HepG2 (cell line): ENCODE measurements at regions not wholly inside any gene's neighbourhood (a gene's known extent, or its start where the extent isn't known, plus 50 kb on each side); places are given as distances from the start of the nearest gene placed in this dataset.

ENCODE experiments used
- ATAC-seq: fragments of 200-7000 bp; cut with Tn5 transposase; 3 replicates; pipeline ENCODE4 v1.9.1; 2020; ENCODE audit warnings: mild to moderate bottlenecking, moderate library complexity
- BruUV-seq: library from RNA; stranded (reverse); fragments of 400-500 nt; replicated peaks from 2 replicates; lab custom pipeline; 2021; lab: Mats Ljungman, UMichigan
- CTCF ChIA-PET: fragments of 300-600 bp; formaldehyde crosslinking; extraction: SDS; loops from one replicate; lab custom pipeline; 2021; ENCODE audit warnings: low total read pairs, inconsistent platforms, low intra/inter-chr PET ratio; lab: Yijun Ruan, JAX
- POLR2A ChIA-PET: fragments of 350-600 bp; sonication (Branson Sonifier 250); formaldehyde crosslinking; loops from one replicate; lab custom pipeline; 2020; ENCODE audit warnings: antibody characterized with exemption, inconsistent platforms; lab: Yijun Ruan, JAX
- DNase-seq: peaks from one replicate; pipeline ENCODE4 v3.0.0-alpha.2; 2015; ENCODE audit warnings: low spot score
- FAIRE-seq: peaks from 3 replicates; lab custom pipeline; 2011; peaks lifted over from hg19 to GRCh38; lab: Jason Lieb, UNC
- H2AFZ ChIP-seq: one replicate; pipeline ENCODE4 v1.6.1; 2011; ENCODE audit warnings: low read length, inconsistent platforms
- H3K27ac ChIP-seq: fragments of 300-600 bp; 3 replicates; pipeline ENCODE4 v1.8.0; 2011; ENCODE audit warnings: mixed run types, mild to moderate bottlenecking, mixed read lengths, low read length, inconsistent platforms; ENCODE audit not compliant: insufficient read depth; ENCODE audit errors: extremely low read length
- H3K27me3 ChIP-seq, 2 experiments: fragments of 200-600 bp in 1 of 2; 2 replicates in 1 of 2; 3 replicates in 1 of 2; pipeline versions ENCODE4 v1.6.0 to v1.8.0; 2011; ENCODE audit warnings: low read length in 2 of 2, mild to moderate bottlenecking in 2 of 2, moderate library complexity in 2 of 2, inconsistent platforms in 1 of 2; ENCODE audit not compliant: insufficient read depth in 2 of 2, control insufficient read depth in 1 of 2
- H3K36me3 ChIP-seq, 2 experiments: fragments of 200-600 bp in 1 of 2; replicated peaks in 1 of 2; 2 replicates in 1 of 2; 3 replicates in 1 of 2; pipeline versions ENCODE4 v1.5.1 to v1.8.0; 2011; ENCODE audit warnings: low read length in 2 of 2, inconsistent platforms in 1 of 2; ENCODE audit not compliant: insufficient read depth in 2 of 2, control insufficient read depth in 1 of 2
- H3K4me1 ChIP-seq: 2 replicates; pipeline ENCODE4 v1.5.1; 2012; ENCODE audit warnings: low read length, inconsistent platforms; ENCODE audit not compliant: insufficient read depth
- H3K4me2 ChIP-seq: 2 replicates; pipeline ENCODE4 v1.6.0; 2011; ENCODE audit warnings: low read depth, low read length, inconsistent platforms
- H3K4me3 ChIP-seq, 3 experiments: fragments of 200-600 bp in 1 of 3; sonication (generic), shearing (Covaris generic) in 1 of 3; replicated peaks in 1 of 3; 2 replicates each; pipeline ENCODE4 v1.5.1; 2011 to 2016; ENCODE audit warnings: low read length in 3 of 3, inconsistent platforms in 2 of 3, low read depth in 2 of 3, mild to moderate bottlenecking in 2 of 3, control low read depth in 1 of 3, mixed read lengths in 1 of 3; ENCODE audit not compliant: insufficient read depth in 1 of 3
- H3K79me2 ChIP-seq: one replicate; pipeline ENCODE4 v1.6.1; 2011; ENCODE audit warnings: low read length, inconsistent platforms; ENCODE audit not compliant: insufficient read depth
- H3K9ac ChIP-seq: 2 replicates; pipeline ENCODE4 v1.6.0; 2011; ENCODE audit warnings: mild to moderate bottlenecking, low read depth, low read length, inconsistent platforms; ENCODE audit not compliant: insufficient read depth
- H3K9me3 ChIP-seq: 2 replicates; pipeline ENCODE4 v1.5.1; 2012; ENCODE audit warnings: mild to moderate bottlenecking, low read length
- H4K20me1 ChIP-seq: 2 replicates; pipeline ENCODE4 v1.6.0; 2011; ENCODE audit warnings: inconsistent platforms, mild to moderate bottlenecking, low read length, moderate library complexity; ENCODE audit not compliant: insufficient read depth
- BCLAF1 ChIP-seq: fragments of 450-650 bp; IDR thresholded peaks from 2 replicates; pipeline ENCODE4 v1.6.1; 2017; ENCODE audit warnings: mild to moderate bottlenecking
- BORCS8-MEF2B ChIP-seq: sonication (generic); formaldehyde crosslinking; IDR thresholded peaks from 2 replicates; pipeline ENCODE4 v1.8.0; 2022; ENCODE audit warnings: mild to moderate bottlenecking, missing genetic modification reagents
- ESRRA ChIP-seq: sonication (generic); formaldehyde crosslinking; IDR thresholded peaks from 2 replicates; pipeline ENCODE4 v1.5.1; 2020; ENCODE audit warnings: mild to moderate bottlenecking, low read depth, missing genetic modification reagents
- KLF15 ChIP-seq: sonication (generic); formaldehyde crosslinking; IDR thresholded peaks from 2 replicates; pipeline ENCODE4 v1.8.1; 2023; ENCODE audit warnings: borderline replicate concordance, mild to moderate bottlenecking, inconsistent platforms, missing genetic modification reagents, mixed read lengths
- NRL ChIP-seq: sonication (generic); formaldehyde crosslinking; IDR thresholded peaks from 2 replicates; pipeline ENCODE4 v1.5.0; 2020; ENCODE audit warnings: missing genetic modification reagents, mild to moderate bottlenecking, moderate library complexity, borderline replicate concordance
- RBAK ChIP-seq: sonication (generic); formaldehyde crosslinking; IDR thresholded peaks from 2 replicates; pipeline ENCODE4 v1.5.1; 2020; ENCODE audit warnings: mild to moderate bottlenecking, missing genetic modification reagents
- TGIF2 ChIP-seq: IDR thresholded peaks from 2 replicates; pipeline ENCODE4 v1.6.1; 2016; ENCODE audit warnings: control low read depth, missing compliant biosample characterization
- ZMYM4 ChIP-seq: sonication (generic); formaldehyde crosslinking; IDR thresholded peaks from 2 replicates; pipeline ENCODE4 v1.8.1; 2023; ENCODE audit warnings: mild to moderate bottlenecking, missing genetic modification reagents
- ZNF280B ChIP-seq: sonication (generic); formaldehyde crosslinking; IDR thresholded peaks from 2 replicates; pipeline ENCODE4 v1.5.0; 2020; ENCODE audit warnings: missing genetic modification reagents, mild to moderate bottlenecking, borderline replicate concordance
- ZSCAN9 ChIP-seq: IDR thresholded peaks from 2 replicates; pipeline ENCODE4 v1.6.1; 2016; ENCODE audit warnings: borderline replicate concordance
- whole genome bisulfite sequencing: methylation state at CpG from one replicate; pipeline ENCODE4 v1.1.6; 2017; ENCODE audit warnings: low lambda C conversion rate; 5-methylcytosine and 5-hydroxymethylcytosine counted together
- in situ Hi-C: cut with HindIII; loops from 2 replicates; pipeline ENCODE4 v1.10.0; 2017; ENCODE audit warnings: low pct_unique_long_range_greater_than_20kb; ENCODE audit not compliant: extremely low pct_ligation_motif_present
- intact Hi-C: fragments of 100-400 bp; cut with micrococcal nuclease; formaldehyde crosslinking; loops from one replicate; pipeline ENCODE4 v1.10.0; 2022; ENCODE audit not compliant: unreplicated experiment

GRCh38 chrX:734362-734761, 103.8 kb downstream of the SHOX start:
- Histone ChIP-seq H3K9me3 (no peaks in the 10 kb centered on the region), H3K4me3 (no peak overlapping the region), H3K4me1 (no peaks in the 10 kb centered on the region), H3K79me2 (no peaks in the 10 kb centered on the region), H4K20me1 (no peaks in the 10 kb centered on the region), H3K27ac (no peak overlapping the region), H3K27me3 (peaks cover 0 to 2% of the 10 kb centered on the region in 2 experiments; a peak in 1 of 5 replicates), H2AFZ (no peak overlapping the region), H3K36me3 (no peaks in the 10 kb centered on the region), H3K4me2 (no peak overlapping the region), H3K9ac (no peak overlapping the region)
- in situ Hi-C loops, result no loop called here
- DNase-seq (no peak), FAIRE-seq (no peak), ATAC-seq (no peak)
- no TSS peak for BruUV-seq
- ChIA-PET CTCF (no interaction called here), POLR2A (no interaction called here)
- no peak for TF ChIP-seq RBAK (CRISPR knock-in tag)
- no peak for TF ChIP-seq TGIF2 (CRISPR knock-in tag)
- TF ChIP-seq ZNF280B, result no peak
- TF ChIP-seq NRL (CRISPR knock-in tag), result no peak
- intact Hi-C loops, result no loop called here
- 56% methylated on average over 3 of the region's 17 CpGs for WGBS

GRCh38 chrX:733961-734360, 103.4 kb downstream of the SHOX start:
- POLR2A ChIA-PET, result no interaction called here
- Histone ChIP-seq H3K4me1 (no peaks in the 10 kb centered on the region), H2AFZ (no peak overlapping the region), H3K36me3 (no peaks in the 10 kb centered on the region), H3K79me2 (no peaks in the 10 kb centered on the region), H3K9me3 (no peaks in the 10 kb centered on the region), H3K9ac (no peak overlapping the region), H3K27me3 (peaks cover 0 to 2% of the 10 kb centered on the region in 2 experiments; a peak in 1 of 5 replicates), H3K4me3 (no peak overlapping the region), H3K4me2 (no peak overlapping the region), H3K27ac (no peak overlapping the region), H4K20me1 (no peaks in the 10 kb centered on the region)
- in situ Hi-C loops (no loop called here), intact Hi-C loops (no loop called here)
- 41% methylated on average over 9 of the region's 9 CpGs for WGBS
- TF ChIP-seq KLF15 (CRISPR knock-in tag) (no peak), ZMYM4 (CRISPR knock-in tag) (no peak), ESRRA (CRISPR knock-in tag) (no peak), BORCS8-MEF2B (no peak), ZSCAN9 (CRISPR knock-in tag) (no peak), BCLAF1 (no peak)
- FAIRE-seq (no peak), DNase-seq (no peak), ATAC-seq (no peak)
- CTCF ChIA-PET, result no interaction called here
- BruUV-seq, result no TSS peak
